ENCODE measurements at regions not wholly inside any gene's neighbourhood (a gene's known extent, or its start where the extent isn't known, plus 50 kb on each side); places are given as distances from the start of the nearest gene placed in this dataset.

- no peak overlapping the region for H3K4me3 ChIP-seq
- TF ChIP-seq POLR2A (IDR thresholded peaks at IDR 0.05) (no peak), EP300 (IDR thresholded peaks at IDR 0.05) (no peak), CTCF (IDR thresholded peaks at IDR 0.05) (no peak)
- intact Hi-C loops (cut with DNase I), result no loop called here
- no peaks in the 10 kb centered on the region for H3K4me1 ChIP-seq (ENCODE audit: insufficient read depth)
- DNase-seq, result no peak
- no peaks in the 10 kb centered on the region for H3K36me3 ChIP-seq
- H3K27ac ChIP-seq, result no peak overlapping the region
- H3K9me3 ChIP-seq, result no peaks in the 10 kb centered on the region
- H3K27me3 ChIP-seq, result no peaks in the 10 kb centered on the region
- WGBS, 3 donors, result 49 to 57% (median 52%) methylated on average over 3 of the region's 3 CpGs
Measured at GRCh38 chr17:33396818-33397217, 103.7 kb upstream of the ASIC2 start.

GRCh38 chr17:33398386-33398785 is 105.3 kb upstream of the ASIC2 start:
- no peak for TF ChIP-seq POLR2A (IDR thresholded peaks at IDR 0.05)
- no peak for DNase-seq
- 93 to 97% (median 96%) methylated on average over 1 of the region's 1 CpG for WGBS, 3 donors
- Histone ChIP-seq H3K4me3 (no peak overlapping the region), H3K27ac (no peak overlapping the region), H3K9me3 (no peaks in the 10 kb centered on the region), H3K27me3 (no peaks in the 10 kb centered on the region), H3K4me1 (ENCODE audit: insufficient read depth) (no peaks in the 10 kb centered on the region), H3K36me3 (no peaks in the 10 kb centered on the region)
- intact Hi-C loops (cut with DNase I), result no loop called here

GRCh38 chr17:33401249-33401648 is 108.2 kb upstream of the ASIC2 start:
- Histone ChIP-seq H3K9me3 (no peaks in the 10 kb centered on the region), H3K27ac (no peak overlapping the region), H3K27me3 (no peaks in the 10 kb centered on the region), H3K4me3 (no peak overlapping the region), H3K36me3 (no peaks in the 10 kb centered on the region), H3K4me1 (ENCODE audit: insufficient read depth) (no peaks in the 10 kb centered on the region)
- intact Hi-C loops (cut with DNase I), result loop anchor here in 1 of 4 donors (10.0 kb wide), 1 partner anchor 124 kb away; no protein-coding TSS in a partner anchor
- TF ChIP-seq EP300 (IDR thresholded peaks at IDR 0.05), result no peak
- no peak for DNase-seq
- 68 to 81% (median 73%) methylated on average over 2 of the region's 2 CpGs for WGBS, 3 donors

GRCh38 chr17:33403194-33403593 is 110.1 kb upstream of the ASIC2 start:
- Histone ChIP-seq H3K9me3 (no peaks in the 10 kb centered on the region), H3K4me1 (ENCODE audit: insufficient read depth) (no peaks in the 10 kb centered on the region), H3K4me3 (no peak overlapping the region), H3K36me3 (no peaks in the 10 kb centered on the region), H3K27me3 (no peaks in the 10 kb centered on the region), H3K27ac (no peak overlapping the region)
- no peak for DNase-seq
- TF ChIP-seq CTCF (IDR thresholded peaks at IDR 0.05) (no peak), POLR2A (IDR thresholded peaks at IDR 0.05) (no peak), EP300 (IDR thresholded peaks at IDR 0.05) (no peak)
- intact Hi-C loops (cut with DNase I), result loop anchor here in 1 of 4 donors (10.0 kb wide), 1 partner anchor 122 kb away; no protein-coding TSS in a partner anchor

GRCh38 chr17:33404070-33404819 is 111.2 kb upstream of the ASIC2 start:
- no peaks in the 10 kb centered on the region for H3K4me1 ChIP-seq (ENCODE audit: insufficient read depth)
- no peaks in the 10 kb centered on the region for H3K36me3 ChIP-seq
- no peaks in the 10 kb centered on the region for H3K9me3 ChIP-seq
- H3K4me3 ChIP-seq, result no peak overlapping the region
- WGBS, 3 donors, result 78 to 83% (median 81%) methylated on average over 4 of the region's 4 CpGs
- H3K27ac ChIP-seq, result no peak overlapping the region
- no peaks in the 10 kb centered on the region for H3K27me3 ChIP-seq
- no peak for DNase-seq
- TF ChIP-seq CTCF (IDR thresholded peaks at IDR 0.05) (no peak), EP300 (IDR thresholded peaks at IDR 0.05) (no peak), POLR2A (IDR thresholded peaks at IDR 0.05) (no peak)
- intact Hi-C loops (cut with DNase I), result loop anchor here in 1 of 4 donors (10.0 kb wide), 1 partner anchor 121 kb away; no protein-coding TSS in a partner anchor
